Lower leg skin (tissue), 3 donors: ENCODE measurements at regions not wholly inside any gene's neighbourhood (a gene's known extent, or its start where the extent isn't known, plus 50 kb on each side); places are given as distances from the start of the nearest gene placed in this dataset.

Experiments
- CTCF ChIP-seq, 3 donors: fragments of 450-650 bp; IDR thresholded peaks; one replicate each; pipeline ENCODE4 v1.5.1; 2016; ENCODE audit warnings: antibody characterized with exemption in 3 of 3, mild to moderate bottlenecking in 3 of 3, moderate library complexity in 2 of 3
- POLR2A ChIP-seq, 2 donors: fragments of 450-650 bp; IDR thresholded peaks; one replicate each; pipeline ENCODE4 v1.6.1; 2016 to 2017; ENCODE audit warnings: antibody characterized with exemption in 2 of 2, mild to moderate bottlenecking in 1 of 2, moderate library complexity in 1 of 2

- TF ChIP-seq CTCF (IDR thresholded peaks at IDR 0.05) (no peak), POLR2A (IDR thresholded peaks at IDR 0.05) (no peak)
These were observed 369.1 kb upstream of the MARCKS start for GRCh38 chr6:113488061-113488460.
